ENCODE measurements at regions not wholly inside any gene's neighbourhood (a gene's known extent, or its start where the extent isn't known, plus 50 kb on each side); places are given as distances from the start of the nearest gene placed in this dataset.

DNA sequence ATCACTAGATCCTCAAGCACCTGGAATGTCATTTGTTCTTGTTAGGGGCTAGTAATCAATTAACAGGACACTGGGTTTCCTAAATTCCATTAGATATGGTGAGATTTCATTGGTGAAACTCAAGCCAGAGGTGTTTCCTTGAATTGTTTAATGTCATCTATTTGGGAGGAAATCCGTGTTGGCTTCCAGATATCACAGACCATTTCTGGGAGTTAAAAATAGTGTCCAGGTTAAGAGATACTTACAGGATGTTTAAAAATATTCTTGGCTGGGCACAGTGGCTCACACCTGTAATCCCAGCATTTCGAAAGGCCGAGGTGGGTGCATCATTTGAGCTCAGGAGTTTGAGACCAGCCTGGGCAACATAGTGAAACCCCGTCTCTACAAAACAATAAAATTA lies 688.3 kb upstream of the WWC1 start:
- intact Hi-C loops (cut with DNase I) = no loop called here
- TF ChIP-seq, protein P1, sequence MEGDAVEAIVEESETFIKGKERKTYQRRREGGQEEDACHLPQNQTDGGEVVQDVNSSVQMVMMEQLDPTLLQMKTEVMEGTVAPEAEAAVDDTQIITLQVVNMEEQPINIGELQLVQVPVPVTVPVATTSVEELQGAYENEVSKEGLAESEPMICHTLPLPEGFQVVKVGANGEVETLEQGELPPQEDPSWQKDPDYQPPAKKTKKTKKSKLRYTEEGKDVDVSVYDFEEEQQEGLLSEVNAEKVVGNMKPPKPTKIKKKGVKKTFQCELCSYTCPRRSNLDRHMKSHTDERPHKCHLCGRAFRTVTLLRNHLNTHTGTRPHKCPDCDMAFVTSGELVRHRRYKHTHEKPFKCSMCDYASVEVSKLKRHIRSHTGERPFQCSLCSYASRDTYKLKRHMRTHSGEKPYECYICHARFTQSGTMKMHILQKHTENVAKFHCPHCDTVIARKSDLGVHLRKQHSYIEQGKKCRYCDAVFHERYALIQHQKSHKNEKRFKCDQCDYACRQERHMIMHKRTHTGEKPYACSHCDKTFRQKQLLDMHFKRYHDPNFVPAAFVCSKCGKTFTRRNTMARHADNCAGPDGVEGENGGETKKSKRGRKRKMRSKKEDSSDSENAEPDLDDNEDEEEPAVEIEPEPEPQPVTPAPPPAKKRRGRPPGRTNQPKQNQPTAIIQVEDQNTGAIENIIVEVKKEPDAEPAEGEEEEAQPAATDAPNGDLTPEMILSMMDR (IDR thresholded peaks at IDR 0.05) = no peak
- no peak for TF ChIP-seq POLR2A (IDR thresholded peaks at IDR 0.05)
- no peaks in the 10 kb centered on the region for H3K4me1 ChIP-seq
- H3K27me3 ChIP-seq = no peaks in the 10 kb centered on the region
- 78 to 81% methylated on average over 4 of the region's 4 CpGs for WGBS, 2 donors
- H3K9me3 ChIP-seq = no peaks in the 10 kb centered on the region
- no peak overlapping the region for H3K27ac ChIP-seq
- H3K4me3 ChIP-seq (replicated peaks in 1 of 3) = no peak overlapping the region
- DNase-seq = no peak
- H3K36me3 ChIP-seq = no peaks in the 10 kb centered on the region

DNA sequence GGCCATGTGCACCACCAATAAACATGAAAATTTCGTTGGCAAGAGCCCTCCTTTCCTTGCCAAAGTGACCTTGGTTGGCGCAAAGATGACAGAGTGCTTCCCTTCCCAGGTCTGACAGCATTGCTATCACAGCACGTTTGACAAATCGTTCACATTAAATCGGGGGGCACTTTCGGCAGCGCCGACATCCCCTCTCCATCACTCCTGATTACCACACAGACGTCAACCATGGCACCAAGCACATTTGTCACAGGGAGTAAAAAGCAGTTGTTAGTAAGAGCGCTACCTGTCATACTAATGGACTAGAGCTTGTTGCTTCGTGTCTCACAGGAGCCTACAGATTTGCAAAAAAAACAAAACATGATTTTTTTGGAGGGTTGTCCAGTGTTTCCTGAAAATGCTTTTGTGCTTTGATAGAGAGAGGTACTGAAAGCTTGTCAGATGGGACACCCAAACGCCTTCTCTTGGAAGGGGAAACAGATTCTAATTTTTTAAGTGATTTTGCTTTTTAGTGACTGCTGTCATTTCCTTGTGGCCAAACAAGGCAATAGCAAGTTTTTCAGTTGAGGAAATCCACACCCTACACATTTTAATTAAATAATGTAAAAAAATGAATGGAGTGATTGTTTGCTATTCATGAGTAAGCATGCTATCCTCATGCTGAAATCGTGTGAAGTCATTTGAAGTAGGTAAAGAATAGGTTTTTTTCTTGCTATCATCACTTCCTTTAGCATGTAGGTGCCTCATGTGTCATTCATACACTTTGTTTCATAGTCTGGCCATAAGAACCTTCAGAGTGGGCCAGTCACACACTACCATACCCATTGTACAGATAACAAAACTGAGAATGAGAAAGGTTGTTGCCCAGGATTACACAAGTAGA lies 682.8 kb upstream of the WWC1 start:
- intact Hi-C loops (cut with DNase I) = no loop called here
- WGBS, 2 donors = 84 to 87% methylated on average over 13 of the region's 13 CpGs
- Histone ChIP-seq H3K9me3 (no peaks in the 10 kb centered on the region), H3K36me3 (no peaks in the 10 kb centered on the region), H3K4me1 (no peaks in the 10 kb centered on the region), H3K4me3 (replicated peaks in 1 of 3) (no peak overlapping the region), H3K27ac (no peak overlapping the region), H3K27me3 (no peaks in the 10 kb centered on the region)
- DNase-seq = no peak
- TF ChIP-seq, protein P1 (IDR thresholded peaks at IDR 0.05) = no peak
- no peak for TF ChIP-seq POLR2A (IDR thresholded peaks at IDR 0.05)

DNA sequence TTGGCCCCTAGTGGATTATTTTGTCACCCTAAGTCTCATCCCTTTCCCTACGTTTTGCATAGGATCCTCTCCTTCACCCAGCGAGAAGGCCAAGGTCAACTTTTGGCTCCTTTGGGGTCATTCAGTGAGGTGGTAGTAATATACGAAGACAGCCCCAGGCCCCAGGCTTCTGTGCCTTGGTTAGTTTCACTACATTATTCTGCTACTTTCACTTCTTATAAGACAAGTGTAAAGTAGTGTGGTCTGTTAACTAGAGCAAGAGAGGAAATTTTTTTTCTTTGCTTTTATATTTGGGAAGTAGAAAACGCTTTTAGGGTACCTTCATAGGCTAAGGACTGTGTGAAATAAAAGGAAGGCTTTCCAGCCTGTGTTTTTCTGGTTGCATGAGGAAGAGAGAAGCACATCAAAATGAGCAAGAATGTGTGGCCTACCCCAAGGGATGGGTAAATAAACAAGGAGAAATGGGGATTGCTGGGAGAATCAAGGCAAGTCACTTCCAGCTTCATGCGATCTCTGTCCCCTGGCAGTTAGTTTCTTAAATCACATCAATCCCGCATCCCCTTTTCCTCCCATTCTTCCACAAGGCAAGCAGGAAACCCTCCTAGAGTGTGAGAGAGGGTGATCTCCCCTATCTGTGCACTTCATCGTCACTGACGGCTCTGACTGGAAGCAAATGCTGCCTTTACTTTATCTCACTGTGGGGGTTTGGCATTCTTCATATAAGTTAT lies 677.0 kb upstream of the WWC1 start:
- intact Hi-C loops (cut with DNase I) = no loop called here
- no peak for TF ChIP-seq POLR2A (IDR thresholded peaks at IDR 0.05)
- H3K27ac ChIP-seq = no peak overlapping the region
- H3K36me3 ChIP-seq = no peaks in the 10 kb centered on the region
- H3K4me3 ChIP-seq (replicated peaks in 1 of 3) = no peak overlapping the region
- H3K9me3 ChIP-seq = no peaks in the 10 kb centered on the region
- no peaks in the 10 kb centered on the region for H3K4me1 ChIP-seq
- DNase-seq = no peak
- no peaks in the 10 kb centered on the region for H3K27me3 ChIP-seq
- WGBS, 2 donors = 77 to 88% methylated on average over 8 of the region's 8 CpGs

DNA sequence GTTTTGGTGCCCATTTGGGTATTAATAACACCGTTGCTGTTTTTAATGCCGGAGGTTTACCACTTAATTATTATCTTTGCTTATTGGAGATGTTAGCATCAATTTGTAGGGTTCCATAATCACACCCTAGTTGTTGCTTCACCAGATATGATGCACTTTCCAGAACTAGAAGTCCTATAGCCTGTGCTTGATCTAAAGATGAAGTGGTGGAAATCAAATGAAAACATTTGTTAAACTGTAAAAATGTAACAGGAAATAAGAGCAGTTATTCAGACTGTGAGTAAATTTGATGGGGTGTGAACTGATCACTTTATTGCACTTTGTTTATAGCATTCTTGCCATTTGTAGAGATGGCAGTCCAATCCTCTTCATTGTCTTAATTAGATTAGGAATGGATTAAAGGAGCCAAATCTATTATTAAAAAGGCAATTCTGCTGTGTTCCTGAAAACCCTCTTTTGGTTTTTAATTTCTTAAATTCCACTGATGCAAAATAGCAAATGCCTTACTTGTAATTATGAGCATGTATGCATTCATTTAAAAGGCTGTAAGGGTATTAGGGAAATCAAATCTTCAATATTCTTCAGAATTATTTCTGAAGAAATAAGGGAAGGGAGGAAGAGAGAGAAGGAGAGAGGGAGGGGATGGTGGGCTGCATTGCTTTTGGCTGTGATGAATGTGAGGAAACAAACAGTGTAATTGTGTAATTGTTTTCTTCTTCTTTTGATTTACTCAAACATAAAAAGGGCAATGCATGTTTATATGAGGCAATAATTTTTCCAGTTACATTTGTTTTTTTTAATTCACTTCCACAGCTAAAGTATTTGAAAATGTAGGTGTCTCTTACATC lies 675.2 kb upstream of the WWC1 start:
- Histone ChIP-seq H3K27ac (no peak overlapping the region), H3K9me3 (no peaks in the 10 kb centered on the region), H3K4me1 (no peaks in the 10 kb centered on the region), H3K27me3 (no peaks in the 10 kb centered on the region), H3K4me3 (replicated peaks in 1 of 3) (no peak overlapping the region), H3K36me3 (no peaks in the 10 kb centered on the region)
- intact Hi-C loops (cut with DNase I) = no loop called here
- DNase-seq = no peak
- no peak for TF ChIP-seq POLR2A (IDR thresholded peaks at IDR 0.05)
- TF ChIP-seq, protein P1 (IDR thresholded peaks at IDR 0.05) = no peak
- 42 to 44% methylated on average over 2 of the region's 2 CpGs for WGBS, 2 donors

DNA sequence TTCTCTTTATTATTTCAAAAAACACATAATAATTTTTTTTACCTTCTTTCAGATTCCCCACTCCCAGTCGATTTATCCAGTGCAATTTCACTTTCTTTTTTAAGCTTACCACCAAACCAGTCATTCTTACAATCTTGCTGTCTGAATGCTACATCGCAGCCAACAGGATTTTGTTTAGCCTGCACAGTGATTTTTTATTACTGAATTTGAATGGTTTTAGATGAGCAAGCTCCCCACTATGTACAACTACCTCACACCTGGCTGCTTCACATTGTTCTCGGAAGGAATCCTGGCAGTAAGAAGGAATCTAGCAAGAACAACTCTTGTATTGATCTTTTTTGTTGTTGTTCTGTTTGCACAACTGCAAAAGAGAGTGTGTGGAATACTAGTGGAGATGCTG lies 668.1 kb upstream of the WWC1 start:
- Histone ChIP-seq H3K4me3 (replicated peaks in 1 of 3) (no peak overlapping the region), H3K27me3 (no peaks in the 10 kb centered on the region), H3K27ac (no peak overlapping the region), H3K9me3 (no peaks in the 10 kb centered on the region), H3K36me3 (no peaks in the 10 kb centered on the region), H3K4me1 (no peaks in the 10 kb centered on the region)
- intact Hi-C loops (cut with DNase I) = no loop called here
- 66 to 78% methylated on average over 3 of the region's 3 CpGs for WGBS, 2 donors
- no peak for DNase-seq
- TF ChIP-seq POLR2A (IDR thresholded peaks at IDR 0.05) = no peak
- TF ChIP-seq, protein P1 (IDR thresholded peaks at IDR 0.05) = no peak

Data from thyroid gland (tissue), 4 donors.